GM06990 (cell line): ENCODE measurements at regions not wholly inside any gene's neighbourhood (a gene's known extent, or its start where the extent isn't known, plus 50 kb on each side); places are given as distances from the start of the nearest gene placed in this dataset.

Experiments
- DNase-seq: peaks from one replicate; pipeline ENCODE4 v3.0.0-alpha.2; 2011; ENCODE audit not compliant: insufficient read length; ENCODE audit errors: extremely low read depth
- H3K27me3 ChIP-seq: replicated peaks from 2 replicates; pipeline ENCODE4 v1.6.0; 2011; ENCODE audit warnings: low read length; ENCODE audit not compliant: control insufficient read depth, insufficient read depth
- H3K36me3 ChIP-seq: 2 replicates; pipeline ENCODE4 v1.5.1; 2011; ENCODE audit warnings: low read length; ENCODE audit not compliant: control insufficient read depth, insufficient read depth
- H3K4me3 ChIP-seq: replicated peaks from 2 replicates; pipeline ENCODE4 v1.5.1; 2011; ENCODE audit warnings: low read depth, mild to moderate bottlenecking, control low read depth, low read length
- CTCF ChIP-seq: IDR thresholded peaks from 2 replicates; pipeline ENCODE4 v1.5.1; 2011; ENCODE audit warnings: low read length, control low read depth, mild to moderate bottlenecking, inconsistent platforms; ENCODE audit not compliant: insufficient read depth, poor library complexity, severe bottlenecking

- H3K36me3 ChIP-seq, result no peaks in the 10 kb centered on the region
- no peak for DNase-seq
- no peaks in the 10 kb centered on the region for H3K27me3 ChIP-seq
- peak overlapping the region; percentile 76 for H3K4me3 ChIP-seq
- TF ChIP-seq CTCF, result no peak
Measured at GRCh38 chr3:42012383-42012934, 50.6 kb upstream of the ULK4 start.
